HEK293 (cell line): ENCODE measurements at regions not wholly inside any gene's neighbourhood (a gene's known extent, or its start where the extent isn't known, plus 50 kb on each side); places are given as distances from the start of the nearest gene placed in this dataset.

Experiments
- CTCF ChIA-PET: fragments of 350-600 bp; formaldehyde crosslinking; extraction: SDS; loops from one replicate; lab custom pipeline; 2021; ENCODE audit warnings: antibody characterized with exemption; lab: Yijun Ruan, JAX
- POLR2A ChIA-PET: fragments of 300-600 bp; formaldehyde crosslinking; extraction: SDS; loops from one replicate; lab custom pipeline; 2020; ENCODE audit warnings: antibody characterized with exemption, inconsistent platforms; lab: Yijun Ruan, JAX
- H3K27ac ChIP-seq: fragments of 200-500 bp; sonication (Bioruptor generic); 2 replicates; pipeline ENCODE4 v1.5.1; 2014; ENCODE audit warnings: low read depth, low read length, control low read depth, inconsistent platforms; ENCODE audit errors: extremely low read depth
- H3K36me3 ChIP-seq, 2 experiments: fragments of 200-500 bp in 1 of 2; sonication (Bioruptor generic) in 1 of 2; 1 replicate in 1 of 2; 2 replicates in 1 of 2; pipeline ENCODE4 v1.5.1; 2014 to 2017; ENCODE audit warnings: inconsistent platforms in 2 of 2, low read length in 2 of 2; ENCODE audit not compliant: control insufficient read depth in 2 of 2, insufficient read depth in 1 of 2
- H3K4me1 ChIP-seq: fragments of 200-500 bp; sonication (Bioruptor generic); 2 replicates; pipeline ENCODE4 v1.5.1; 2014; ENCODE audit warnings: mild to moderate bottlenecking, low read length, inconsistent platforms; ENCODE audit not compliant: control insufficient read depth, insufficient read depth
- H3K4me3 ChIP-seq: 2 replicates; pipeline ENCODE4 v1.5.1; 2011; ENCODE audit warnings: low read depth, mild to moderate bottlenecking, control low read depth, low read length, moderate library complexity
- H3K9me3 ChIP-seq: fragments of 200-500 bp; sonication (Bioruptor generic); 2 replicates; pipeline ENCODE4 v1.5.1; 2014; ENCODE audit warnings: low read depth, low read length, inconsistent platforms; ENCODE audit not compliant: control insufficient read depth, insufficient read depth
- GFI1B ChIP-seq: fragments of 450-650 bp; formaldehyde crosslinking; IDR thresholded peaks from 2 replicates; pipeline ENCODE4 v1.5.1; 2016; ENCODE audit warnings: missing biosample characterization, missing genetic modification characterization
- GLI4 ChIP-seq: fragments of 450-650 bp; formaldehyde crosslinking; IDR thresholded peaks from 2 replicates; pipeline ENCODE4 v1.5.1; 2016; ENCODE audit warnings: missing biosample characterization, missing genetic modification characterization
- PATZ1 ChIP-seq: fragments of 450-650 bp; formaldehyde crosslinking; IDR thresholded peaks from 2 replicates; pipeline ENCODE4 v1.5.1; 2016; ENCODE audit warnings: missing biosample characterization, missing genetic modification characterization
- PRDM1 ChIP-seq: fragments of 450-650 bp; formaldehyde crosslinking; IDR thresholded peaks from 2 replicates; pipeline ENCODE4; 2016; ENCODE audit warnings: missing biosample characterization, missing genetic modification characterization
- ZBTB48 ChIP-seq: fragments of 450-650 bp; formaldehyde crosslinking; IDR thresholded peaks from 2 replicates; pipeline ENCODE4 v1.5.1; 2016; ENCODE audit warnings: missing biosample characterization, missing genetic modification characterization
- ZIC2 ChIP-seq: fragments of 450-650 bp; formaldehyde crosslinking; IDR thresholded peaks from 2 replicates; pipeline ENCODE4 v1.5.1; 2016; ENCODE audit warnings: missing biosample characterization, missing genetic modification characterization
- ZNF133 ChIP-seq: fragments of 450-650 bp; formaldehyde crosslinking; IDR thresholded peaks from 2 replicates; pipeline ENCODE4 v1.5.1; 2016; ENCODE audit warnings: missing biosample characterization, missing genetic modification characterization
- ZNF223 ChIP-seq: fragments of 450-650 bp; formaldehyde crosslinking; IDR thresholded peaks from 2 replicates; pipeline ENCODE4 v1.5.1; 2016; ENCODE audit warnings: missing biosample characterization, missing genetic modification characterization
- ZNF24 ChIP-seq: fragments of 450-650 bp; formaldehyde crosslinking; IDR thresholded peaks from 2 replicates; pipeline ENCODE4 v1.5.1; 2016; ENCODE audit warnings: missing biosample characterization, missing genetic modification characterization
- ZNF280C ChIP-seq: fragments of 450-650 bp; formaldehyde crosslinking; IDR thresholded peaks from 2 replicates; pipeline ENCODE4 v1.5.1; 2016; ENCODE audit warnings: missing biosample characterization, missing genetic modification characterization
- ZNF521 ChIP-seq: fragments of 450-650 bp; formaldehyde crosslinking; IDR thresholded peaks from 2 replicates; pipeline ENCODE4 v1.5.1; 2017; ENCODE audit warnings: missing biosample characterization, mild to moderate bottlenecking, missing genetic modification characterization
- ZNF529 ChIP-seq: fragments of 450-650 bp; formaldehyde crosslinking; IDR thresholded peaks from 2 replicates; pipeline ENCODE4 v1.5.1; 2017; ENCODE audit warnings: missing genetic modification characterization, missing biosample characterization; ENCODE audit not compliant: insufficient replicate concordance
- ZNF549 ChIP-seq: fragments of 450-650 bp; IDR thresholded peaks from 2 replicates; pipeline ENCODE4 v1.5.1; 2018; ENCODE audit warnings: missing biosample characterization, missing genetic modification characterization, mild to moderate bottlenecking, inconsistent platforms, moderate library complexity
- ZNF580 ChIP-seq: fragments of 450-650 bp; formaldehyde crosslinking; IDR thresholded peaks from 2 replicates; pipeline ENCODE4 v1.5.1; 2016; ENCODE audit warnings: missing biosample characterization, missing genetic modification characterization
- ZNF670 ChIP-seq: fragments of 450-650 bp; formaldehyde crosslinking; IDR thresholded peaks from 2 replicates; pipeline ENCODE4 v1.5.1; 2016; ENCODE audit warnings: missing biosample characterization, missing genetic modification characterization, low read depth
- ZNF701 ChIP-seq: fragments of 450-650 bp; formaldehyde crosslinking; IDR thresholded peaks from 2 replicates; pipeline ENCODE4 v1.5.1; 2016; ENCODE audit warnings: missing biosample characterization, missing genetic modification characterization
- ZNF768 ChIP-seq: fragments of 450-650 bp; formaldehyde crosslinking; IDR thresholded peaks from 2 replicates; pipeline ENCODE4 v1.5.1; 2018; ENCODE audit warnings: missing biosample characterization, mild to moderate bottlenecking, missing genetic modification characterization
- ZNF837 ChIP-seq: fragments of 450-650 bp; formaldehyde crosslinking; IDR thresholded peaks from 2 replicates; pipeline ENCODE4 v1.5.1; 2016; ENCODE audit warnings: missing biosample characterization, missing genetic modification characterization
- TF ChIP-seq, protein P1 (sequence below): fragments of 450-650 bp; formaldehyde crosslinking; IDR thresholded peaks from 2 replicates; pipeline ENCODE4 v1.5.1; 2017; ENCODE audit warnings: missing biosample characterization, missing genetic modification characterization
- TF ChIP-seq, protein P2 (sequence below): fragments of 450-650 bp; formaldehyde crosslinking; IDR thresholded peaks from 2 replicates; pipeline ENCODE4 v1.5.1; 2016; ENCODE audit warnings: missing biosample characterization, missing genetic modification characterization

DNA sequence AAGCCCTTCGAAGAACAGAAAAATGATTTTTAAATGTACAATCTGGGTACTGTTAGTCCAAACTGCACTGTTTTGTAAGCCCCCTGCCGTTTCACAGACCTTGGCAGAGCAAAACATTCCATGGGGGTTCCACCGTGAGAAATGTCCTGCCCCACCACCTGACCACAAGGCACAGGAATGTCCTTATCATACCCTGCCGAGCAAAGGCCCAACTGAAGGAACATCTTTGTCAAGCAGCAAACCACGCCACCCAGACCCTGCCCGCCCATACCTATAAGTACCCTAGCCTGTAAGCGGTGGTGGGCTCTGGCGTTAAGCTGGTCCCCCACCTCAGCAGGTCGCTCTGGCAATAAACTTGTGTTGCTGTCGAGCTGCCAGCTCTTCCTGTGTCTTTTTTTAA is 181.6 kb upstream of the PZP start:
- POLR2A ChIA-PET, result no interaction called here
- H3K36me3 ChIP-seq, result no peaks in the 10 kb centered on the region
- CTCF ChIA-PET, result interaction anchor here (0.7 kb wide), 1 partner anchor 12 kb away, joined by 5 read pairs; no protein-coding TSS in a partner anchor
- no peaks in the 10 kb centered on the region for H3K9me3 ChIP-seq
- no peak for TF ChIP-seq ZNF24 (tag by site-specific recombination)
- no peak for TF ChIP-seq GLI4 (tag by site-specific recombination)
- TF ChIP-seq ZNF580, result no peak
- TF ChIP-seq ZIC2 (tag by site-specific recombination), result 0 out of 2 replicates have a peak, but pooled peaks have one; percentile 15
- TF ChIP-seq, all 188 proteins: peak for 1
- Histone ChIP-seq H3K4me1 (no peaks in the 10 kb centered on the region), H3K4me3 (no peak overlapping the region), H3K27ac (no peak overlapping the region)

DNA sequence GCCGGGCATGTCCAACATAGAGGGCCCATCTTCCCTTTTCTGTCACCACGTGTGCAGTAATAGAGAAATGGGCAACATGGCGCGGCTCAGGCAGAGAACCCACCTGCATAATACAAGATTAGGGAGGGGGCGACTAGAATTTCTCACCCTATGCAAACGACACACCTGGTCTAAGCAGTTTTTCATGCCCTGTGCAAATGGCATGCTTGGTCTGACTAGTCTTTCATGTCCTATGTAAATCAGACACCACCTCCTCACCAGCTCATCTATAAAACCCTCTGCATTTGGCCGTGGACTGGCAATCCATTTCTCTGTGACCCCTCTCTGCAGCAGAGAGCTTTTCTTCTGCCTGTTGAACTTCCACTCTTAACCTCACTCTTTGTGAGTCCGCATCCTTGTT is 180.2 kb upstream of the PZP start:
- Histone ChIP-seq H3K4me3 (no peak overlapping the region), H3K27ac (no peak overlapping the region), H3K36me3 (no peaks in the 10 kb centered on the region), H3K9me3 (no peaks in the 10 kb centered on the region), H3K4me1 (no peaks in the 10 kb centered on the region)
- no peak for TF ChIP-seq PRDM1 (tag by site-specific recombination)
- TF ChIP-seq ZNF280C, result no peak
- TF ChIP-seq ZNF768, result no peak
- no peak for TF ChIP-seq ZNF24 (tag by site-specific recombination)
- TF ChIP-seq PATZ1 (tag by site-specific recombination), result no peak
- TF ChIP-seq ZBTB48, result no peak
- TF ChIP-seq, protein P1, sequence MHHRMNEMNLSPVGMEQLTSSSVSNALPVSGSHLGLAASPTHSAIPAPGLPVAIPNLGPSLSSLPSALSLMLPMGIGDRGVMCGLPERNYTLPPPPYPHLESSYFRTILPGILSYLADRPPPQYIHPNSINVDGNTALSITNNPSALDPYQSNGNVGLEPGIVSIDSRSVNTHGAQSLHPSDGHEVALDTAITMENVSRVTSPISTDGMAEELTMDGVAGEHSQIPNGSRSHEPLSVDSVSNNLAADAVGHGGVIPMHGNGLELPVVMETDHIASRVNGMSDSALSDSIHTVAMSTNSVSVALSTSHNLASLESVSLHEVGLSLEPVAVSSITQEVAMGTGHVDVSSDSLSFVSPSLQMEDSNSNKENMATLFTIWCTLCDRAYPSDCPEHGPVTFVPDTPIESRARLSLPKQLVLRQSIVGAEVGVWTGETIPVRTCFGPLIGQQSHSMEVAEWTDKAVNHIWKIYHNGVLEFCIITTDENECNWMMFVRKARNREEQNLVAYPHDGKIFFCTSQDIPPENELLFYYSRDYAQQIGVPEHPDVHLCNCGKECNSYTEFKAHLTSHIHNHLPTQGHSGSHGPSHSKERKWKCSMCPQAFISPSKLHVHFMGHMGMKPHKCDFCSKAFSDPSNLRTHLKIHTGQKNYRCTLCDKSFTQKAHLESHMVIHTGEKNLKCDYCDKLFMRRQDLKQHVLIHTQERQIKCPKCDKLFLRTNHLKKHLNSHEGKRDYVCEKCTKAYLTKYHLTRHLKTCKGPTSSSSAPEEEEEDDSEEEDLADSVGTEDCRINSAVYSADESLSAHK (tag by site-specific recombination), result no peak
- no peak for TF ChIP-seq ZNF521
- no peak for TF ChIP-seq ZNF701 (tag by site-specific recombination)
- TF ChIP-seq ZNF223, result no peak
- TF ChIP-seq ZNF670 (tag by site-specific recombination), result no peak
- no peak for TF ChIP-seq GFI1B (tag by site-specific recombination)
- TF ChIP-seq, protein P2, sequence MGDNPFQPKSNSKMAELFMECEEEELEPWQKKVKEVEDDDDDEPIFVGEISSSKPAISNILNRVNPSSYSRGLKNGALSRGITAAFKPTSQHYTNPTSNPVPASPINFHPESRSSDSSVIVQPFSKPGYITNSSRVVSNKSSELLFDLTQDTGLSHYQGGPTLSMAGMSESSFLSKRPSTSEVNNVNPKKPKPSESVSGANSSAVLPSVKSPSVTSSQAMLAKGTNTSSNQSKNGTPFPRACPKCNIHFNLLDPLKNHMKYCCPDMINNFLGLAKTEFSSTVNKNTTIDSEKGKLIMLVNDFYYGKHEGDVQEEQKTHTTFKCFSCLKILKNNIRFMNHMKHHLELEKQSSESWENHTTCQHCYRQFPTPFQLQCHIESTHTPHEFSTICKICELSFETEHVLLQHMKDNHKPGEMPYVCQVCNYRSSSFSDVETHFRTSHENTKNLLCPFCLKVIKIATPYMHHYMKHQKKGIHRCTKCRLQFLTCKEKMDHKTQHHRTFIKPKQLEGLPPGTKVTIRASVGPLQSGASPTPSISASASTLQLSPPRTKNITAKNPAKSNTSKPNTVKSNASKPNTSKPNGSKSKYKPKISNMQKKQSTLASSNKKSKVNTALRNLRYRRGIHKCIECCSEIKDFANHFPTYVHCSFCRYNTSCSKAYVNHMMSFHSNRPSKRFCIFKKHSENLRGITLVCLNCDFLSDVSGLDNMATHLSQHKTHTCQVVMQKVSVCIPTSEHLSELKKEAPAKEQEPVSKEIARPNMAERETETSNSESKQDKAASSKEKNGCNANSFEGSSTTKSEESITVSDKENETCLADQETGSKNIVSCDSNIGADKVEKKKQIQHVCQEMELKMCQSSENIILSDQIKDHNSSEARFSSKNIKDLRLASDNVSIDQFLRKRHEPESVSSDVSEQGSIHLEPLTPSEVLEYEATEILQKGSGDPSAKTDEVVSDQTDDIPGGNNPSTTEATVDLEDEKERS (tag by site-specific recombination), result no peak
- no peak for TF ChIP-seq ZNF133
- no peak for TF ChIP-seq ZNF549 (tag by site-specific recombination)
- TF ChIP-seq ZNF837, result no peak
- TF ChIP-seq ZNF529 (tag by site-specific recombination), result no peak
- ChIA-PET POLR2A (no interaction called here), CTCF (no interaction called here)
